Stomach (tissue), 4 donors: ENCODE measurements at regions not wholly inside any gene's neighbourhood (a gene's known extent, or its start where the extent isn't known, plus 50 kb on each side); places are given as distances from the start of the nearest gene placed in this dataset.
"Not testable (repeated sequence)": the region's sequence is repeated elsewhere in the genome, so short reads cannot be mapped to it uniquely, and the experiment has no call there.

ENCODE experiments used
- EP300 ChIP-seq: sonication (generic); formaldehyde crosslinking; IDR thresholded peaks from one replicate; pipeline ENCODE4 v1.6.1; 2017; ENCODE audit warnings: antibody characterized with exemption
- POLR2A ChIP-seq, 4 donors: fragments of 450-650 bp; IDR thresholded peaks; one replicate each; pipeline ENCODE4 v1.6.1; 2016; ENCODE audit warnings: antibody characterized with exemption in 4 of 4, control low read depth in 2 of 4, mild to moderate bottlenecking in 1 of 4, moderate library complexity in 1 of 4
- POLR2AphosphoS5 ChIP-seq, 3 donors: sonication (generic); formaldehyde crosslinking; IDR thresholded peaks; one replicate each; pipeline ENCODE4 v1.6.1; 2016; ENCODE audit warnings: antibody characterized with exemption in 3 of 3
- TF ChIP-seq, protein P1 (sequence below), 7 experiments: fragments of 450-650 bp in 4 of 7; fragments of 200-600 bp in 3 of 7; sonication (generic) in 3 of 7; IDR thresholded peaks; one replicate each; pipeline ENCODE4 v1.5.1; 2016 to 2019; ENCODE audit warnings: antibody characterized with exemption in 7 of 7, control low read depth in 2 of 7, mild to moderate bottlenecking in 1 of 7

- TF ChIP-seq, protein P1, sequence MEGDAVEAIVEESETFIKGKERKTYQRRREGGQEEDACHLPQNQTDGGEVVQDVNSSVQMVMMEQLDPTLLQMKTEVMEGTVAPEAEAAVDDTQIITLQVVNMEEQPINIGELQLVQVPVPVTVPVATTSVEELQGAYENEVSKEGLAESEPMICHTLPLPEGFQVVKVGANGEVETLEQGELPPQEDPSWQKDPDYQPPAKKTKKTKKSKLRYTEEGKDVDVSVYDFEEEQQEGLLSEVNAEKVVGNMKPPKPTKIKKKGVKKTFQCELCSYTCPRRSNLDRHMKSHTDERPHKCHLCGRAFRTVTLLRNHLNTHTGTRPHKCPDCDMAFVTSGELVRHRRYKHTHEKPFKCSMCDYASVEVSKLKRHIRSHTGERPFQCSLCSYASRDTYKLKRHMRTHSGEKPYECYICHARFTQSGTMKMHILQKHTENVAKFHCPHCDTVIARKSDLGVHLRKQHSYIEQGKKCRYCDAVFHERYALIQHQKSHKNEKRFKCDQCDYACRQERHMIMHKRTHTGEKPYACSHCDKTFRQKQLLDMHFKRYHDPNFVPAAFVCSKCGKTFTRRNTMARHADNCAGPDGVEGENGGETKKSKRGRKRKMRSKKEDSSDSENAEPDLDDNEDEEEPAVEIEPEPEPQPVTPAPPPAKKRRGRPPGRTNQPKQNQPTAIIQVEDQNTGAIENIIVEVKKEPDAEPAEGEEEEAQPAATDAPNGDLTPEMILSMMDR (IDR thresholded peaks at IDR 0.05), result not testable (repeated sequence)
- TF ChIP-seq POLR2AphosphoS5 (IDR thresholded peaks at IDR 0.05); POLR2A (IDR thresholded peaks at IDR 0.05); EP300: not testable (repeated sequence)
Observed at GRCh38 chr1:16025-16424, 435.5 kb downstream of the OR4F29 start.
